ENCODE measurements at regions not wholly inside any gene's neighbourhood (a gene's known extent, or its start where the extent isn't known, plus 50 kb on each side); places are given as distances from the start of the nearest gene placed in this dataset.

DNA sequence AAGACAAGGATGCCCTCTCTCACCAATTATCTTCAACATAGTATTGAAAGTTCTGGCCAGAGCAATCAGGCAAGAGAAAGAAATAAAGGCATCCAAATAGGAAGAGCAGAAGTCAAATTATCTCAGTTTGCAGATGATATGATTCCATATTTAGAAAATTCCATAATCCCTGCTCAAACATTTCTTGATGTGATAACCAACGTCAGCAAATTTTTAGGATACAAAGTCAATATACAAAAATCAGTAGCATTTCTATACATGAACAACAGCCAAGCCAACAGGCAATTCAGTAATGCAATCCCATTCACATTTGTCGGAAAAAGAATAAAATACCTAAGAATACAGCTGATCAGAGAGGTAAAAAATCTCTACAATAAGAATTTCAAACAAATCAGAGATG lies 969.7 kb upstream of the USP15 start:
- H3K9me3 ChIP-seq (replicated peaks; ENCODE audit: control insufficient read depth, insufficient read depth, low read depth, low read length) = no peaks in the 10 kb centered on the region
- H3K27ac ChIP-seq (ENCODE audit: extremely low read depth, low read depth, low read length) = no peak overlapping the region
- H2AFZ ChIP-seq (ENCODE audit: low read depth, low read length) = no peak overlapping the region
- no peaks in the 10 kb centered on the region for H3K4me1 ChIP-seq (replicated peaks in 1 of 2; ENCODE audit: control insufficient read depth in 2 of 2, insufficient read depth in 2 of 2, low read length in 2 of 2)
- H3K9me1 ChIP-seq (ENCODE audit: control insufficient read depth, insufficient read depth, low read length) = no peaks in the 10 kb centered on the region
- no peaks in the 10 kb centered on the region for H3K36me3 ChIP-seq (ENCODE audit: control insufficient read depth, insufficient read depth, low read length)
- in situ Hi-C loops (cut with MboI) = no loop called here
- ATAC-seq (no peak), DNase-seq (ENCODE audit: extremely low read depth in 1 of 4, low spot score in 3 of 4) (no peak), FAIRE-seq (no peak)
- no peaks in the 10 kb centered on the region for H3K79me2 ChIP-seq (ENCODE audit: control insufficient read depth, insufficient read depth, low read length)
- H3K27me3 ChIP-seq (ENCODE audit: control insufficient read depth in 2 of 2, insufficient read depth in 2 of 2, low read length in 2 of 2) = no peaks in the 10 kb centered on the region
- TF ChIP-seq TFAM (CRISPR knock-in tag; conservative IDR thresholded peaks at IDR 0.05) = no peak
- no peak for TF ChIP-seq EP300 (IDR thresholded peaks at IDR 0.05; ENCODE audit: low read length)
- no peak for TF ChIP-seq HLTF (IDR thresholded peaks at IDR 0.05)
- TF ChIP-seq, protein P1, sequence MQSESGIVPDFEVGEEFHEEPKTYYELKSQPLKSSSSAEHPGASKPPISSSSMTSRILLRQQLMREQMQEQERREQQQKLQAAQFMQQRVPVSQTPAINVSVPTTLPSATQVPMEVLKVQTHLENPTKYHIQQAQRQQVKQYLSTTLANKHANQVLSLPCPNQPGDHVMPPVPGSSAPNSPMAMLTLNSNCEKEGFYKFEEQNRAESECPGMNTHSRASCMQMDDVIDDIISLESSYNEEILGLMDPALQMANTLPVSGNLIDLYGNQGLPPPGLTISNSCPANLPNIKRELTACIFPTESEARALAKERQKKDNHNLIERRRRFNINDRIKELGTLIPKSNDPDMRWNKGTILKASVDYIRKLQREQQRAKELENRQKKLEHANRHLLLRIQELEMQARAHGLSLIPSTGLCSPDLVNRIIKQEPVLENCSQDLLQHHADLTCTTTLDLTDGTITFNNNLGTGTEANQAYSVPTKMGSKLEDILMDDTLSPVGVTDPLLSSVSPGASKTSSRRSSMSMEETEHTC (IDR thresholded peaks at IDR 0.05) = no peak
- TF ChIP-seq CBX2 (IDR thresholded peaks at IDR 0.05; ENCODE audit: insufficient read depth, low read length, poor library complexity, severe bottlenecking) = no peak
- TF ChIP-seq, protein P2, sequence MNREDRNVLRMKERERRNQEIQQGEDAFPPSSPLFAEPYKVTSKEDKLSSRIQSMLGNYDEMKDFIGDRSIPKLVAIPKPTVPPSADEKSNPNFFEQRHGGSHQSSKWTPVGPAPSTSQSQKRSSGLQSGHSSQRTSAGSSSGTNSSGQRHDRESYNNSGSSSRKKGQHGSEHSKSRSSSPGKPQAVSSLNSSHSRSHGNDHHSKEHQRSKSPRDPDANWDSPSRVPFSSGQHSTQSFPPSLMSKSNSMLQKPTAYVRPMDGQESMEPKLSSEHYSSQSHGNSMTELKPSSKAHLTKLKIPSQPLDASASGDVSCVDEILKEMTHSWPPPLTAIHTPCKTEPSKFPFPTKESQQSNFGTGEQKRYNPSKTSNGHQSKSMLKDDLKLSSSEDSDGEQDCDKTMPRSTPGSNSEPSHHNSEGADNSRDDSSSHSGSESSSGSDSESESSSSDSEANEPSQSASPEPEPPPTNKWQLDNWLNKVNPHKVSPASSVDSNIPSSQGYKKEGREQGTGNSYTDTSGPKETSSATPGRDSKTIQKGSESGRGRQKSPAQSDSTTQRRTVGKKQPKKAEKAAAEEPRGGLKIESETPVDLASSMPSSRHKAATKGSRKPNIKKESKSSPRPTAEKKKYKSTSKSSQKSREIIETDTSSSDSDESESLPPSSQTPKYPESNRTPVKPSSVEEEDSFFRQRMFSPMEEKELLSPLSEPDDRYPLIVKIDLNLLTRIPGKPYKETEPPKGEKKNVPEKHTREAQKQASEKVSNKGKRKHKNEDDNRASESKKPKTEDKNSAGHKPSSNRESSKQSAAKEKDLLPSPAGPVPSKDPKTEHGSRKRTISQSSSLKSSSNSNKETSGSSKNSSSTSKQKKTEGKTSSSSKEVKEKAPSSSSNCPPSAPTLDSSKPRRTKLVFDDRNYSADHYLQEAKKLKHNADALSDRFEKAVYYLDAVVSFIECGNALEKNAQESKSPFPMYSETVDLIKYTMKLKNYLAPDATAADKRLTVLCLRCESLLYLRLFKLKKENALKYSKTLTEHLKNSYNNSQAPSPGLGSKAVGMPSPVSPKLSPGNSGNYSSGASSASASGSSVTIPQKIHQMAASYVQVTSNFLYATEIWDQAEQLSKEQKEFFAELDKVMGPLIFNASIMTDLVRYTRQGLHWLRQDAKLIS (CRISPR knock-in tag; IDR thresholded peaks at IDR 0.05) = no peak
- TF ChIP-seq HNRNPL (IDR thresholded peaks at IDR 0.05; ENCODE audit: low read depth, low read length) = no peak
- TF ChIP-seq ZNF316 (IDR thresholded peaks at IDR 0.05) = peak; percentile 43; the same call in 1 of the 2 replicates
- TF ChIP-seq MAFF (IDR thresholded peaks at IDR 0.05; ENCODE audit: low read length) = 0 out of 2 replicates have a peak, but pooled peaks have one; percentile 10
- TF ChIP-seq FOXK1 (CRISPR knock-in tag; IDR thresholded peaks at IDR 0.05; ENCODE audit: borderline replicate concordance) = no peak
- TF ChIP-seq, protein P3, sequence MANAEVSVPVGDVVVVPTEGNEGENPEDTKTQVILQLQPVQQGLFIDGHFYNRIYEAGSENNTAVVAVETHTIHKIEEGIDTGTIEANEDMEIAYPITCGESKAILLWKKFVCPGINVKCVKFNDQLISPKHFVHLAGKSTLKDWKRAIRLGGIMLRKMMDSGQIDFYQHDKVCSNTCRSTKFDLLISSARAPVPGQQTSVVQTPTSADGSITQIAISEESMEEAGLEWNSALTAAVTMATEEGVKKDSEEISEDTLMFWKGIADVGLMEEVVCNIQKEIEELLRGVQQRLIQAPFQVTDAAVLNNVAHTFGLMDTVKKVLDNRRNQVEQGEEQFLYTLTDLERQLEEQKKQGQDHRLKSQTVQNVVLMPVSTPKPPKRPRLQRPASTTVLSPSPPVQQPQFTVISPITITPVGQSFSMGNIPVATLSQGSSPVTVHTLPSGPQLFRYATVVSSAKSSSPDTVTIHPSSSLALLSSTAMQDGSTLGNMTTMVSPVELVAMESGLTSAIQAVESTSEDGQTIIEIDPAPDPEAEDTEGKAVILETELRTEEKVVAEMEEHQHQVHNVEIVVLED (CRISPR knock-in tag; IDR thresholded peaks at IDR 0.05) = no peak
- no peak for TF ChIP-seq RHOXF2B (CRISPR knock-in tag; conservative IDR thresholded peaks at IDR 0.05)
- TF ChIP-seq FOXM1 (IDR thresholded peaks at IDR 0.05; ENCODE audit: low read depth) = no peak
- no peak for TF ChIP-seq FOXM1 (CRISPR knock-in tag; IDR thresholded peaks at IDR 0.05; ENCODE audit: low read depth)
- no peak for TF ChIP-seq SAP30 (IDR thresholded peaks at IDR 0.05; ENCODE audit: borderline replicate concordance, insufficient read depth, low read depth, low read length, poor library complexity, severe bottlenecking)
- no peak for TF ChIP-seq SMARCC2 (IDR thresholded peaks at IDR 0.05; ENCODE audit: low read depth)
- TF ChIP-seq CTBP1 (IDR thresholded peaks at IDR 0.05; ENCODE audit: borderline replicate concordance) = no peak
- TF ChIP-seq TAF15 (IDR thresholded peaks at IDR 0.05; ENCODE audit: low read depth, low read length) = no peak
- no peak overlapping the region for H3K9ac ChIP-seq (ENCODE audit: insufficient read depth in 1 of 2, low read depth in 2 of 2, low read length in 2 of 2)
- ChIA-PET POLR2A (no interaction called here), CTCF (ENCODE audit: low intra/inter-chr PET ratio) (no interaction called here)
- no TSS peak for BruUV-seq (replicated peaks)
- intact Hi-C loops (cut with micrococcal nuclease) = no loop called here
- no peak overlapping the region for H3K4me3 ChIP-seq
- no peak overlapping the region for H3K4me2 ChIP-seq (ENCODE audit: insufficient read depth, low read length)
- no peaks in the 10 kb centered on the region for H4K20me1 ChIP-seq (replicated peaks; ENCODE audit: control insufficient read depth, insufficient read depth, low read length)
- WGBS (ENCODE audit: insufficient coverage, low coverage, missing lambda C conversion rate) = 0% methylated on average over 2 of the region's 2 CpGs

Measured in K562 (cell line).